Peyer's patch (tissue), 4 donors: ENCODE measurements at regions not wholly inside any gene's neighbourhood (a gene's known extent, or its start where the extent isn't known, plus 50 kb on each side); places are given as distances from the start of the nearest gene placed in this dataset.
"Not testable (repeated sequence)": the region's sequence is repeated elsewhere in the genome, so short reads cannot be mapped to it uniquely, and the experiment has no call there.

ENCODE experiments used
- DNase-seq, 3 donors: peaks; one replicate each; pipeline ENCODE4 v3.0.0-alpha.2; 2017 to 2019
- H3K27ac ChIP-seq, 4 donors: fragments of 200-600 bp; sonication (generic); one replicate each; pipeline ENCODE4 v1.5.1; 2016 to 2019
- H3K27me3 ChIP-seq, 2 donors: fragments of 200-600 bp; sonication (generic); one replicate each; pipeline ENCODE4 v1.5.1; 2019
- H3K36me3 ChIP-seq, 3 donors: fragments of 200-600 bp; sonication (generic); one replicate each; pipeline ENCODE4 v1.5.1; 2016 to 2019
- H3K4me1 ChIP-seq, 4 donors: fragments of 200-600 bp; sonication (generic); one replicate each; pipeline ENCODE4 v1.5.1; 2016 to 2019
- H3K4me3 ChIP-seq, 4 donors: fragments of 200-600 bp; sonication (generic); 1 replicate in 3 of 4; 2 replicates in 1 of 4; pipeline ENCODE4 v1.5.1; 2016 to 2019; ENCODE audit warnings: mild to moderate bottlenecking in 1 of 4
- H3K9me3 ChIP-seq, 4 donors: fragments of 200-600 bp; sonication (generic); one replicate each; pipeline ENCODE4 v1.5.1; 2016 to 2019; ENCODE audit warnings: mild to moderate bottlenecking in 1 of 4
- POLR2A ChIP-seq, 2 donors: fragments of 450-650 bp; IDR thresholded peaks; one replicate each; pipeline ENCODE4 v1.5.1; 2017; ENCODE audit warnings: antibody characterized with exemption in 2 of 2, mild to moderate bottlenecking in 2 of 2, moderate library complexity in 2 of 2
- TF ChIP-seq, protein P1 (sequence below), 6 experiments: fragments of 450-650 bp in 4 of 6; fragments of 200-600 bp in 2 of 6; sonication (generic) in 1 of 6; IDR thresholded peaks; one replicate each; pipeline ENCODE4 v1.5.1; 2017 to 2019; ENCODE audit warnings: antibody characterized with exemption in 6 of 6, mild to moderate bottlenecking in 3 of 6, moderate library complexity in 1 of 6

- Histone ChIP-seq H3K36me3 (no peaks in the 10 kb centered on the region), H3K9me3 (no peaks in the 10 kb centered on the region), H3K27ac (no peak overlapping the region), H3K27me3 (no peaks in the 10 kb centered on the region), H3K4me3 (no peak overlapping the region), H3K4me1 (peaks cover 0 to 13% (median 0%) of the 10 kb centered on the region in 4 donors)
- TF ChIP-seq POLR2A (IDR thresholded peaks at IDR 0.05) = no peak
- TF ChIP-seq, protein P1, sequence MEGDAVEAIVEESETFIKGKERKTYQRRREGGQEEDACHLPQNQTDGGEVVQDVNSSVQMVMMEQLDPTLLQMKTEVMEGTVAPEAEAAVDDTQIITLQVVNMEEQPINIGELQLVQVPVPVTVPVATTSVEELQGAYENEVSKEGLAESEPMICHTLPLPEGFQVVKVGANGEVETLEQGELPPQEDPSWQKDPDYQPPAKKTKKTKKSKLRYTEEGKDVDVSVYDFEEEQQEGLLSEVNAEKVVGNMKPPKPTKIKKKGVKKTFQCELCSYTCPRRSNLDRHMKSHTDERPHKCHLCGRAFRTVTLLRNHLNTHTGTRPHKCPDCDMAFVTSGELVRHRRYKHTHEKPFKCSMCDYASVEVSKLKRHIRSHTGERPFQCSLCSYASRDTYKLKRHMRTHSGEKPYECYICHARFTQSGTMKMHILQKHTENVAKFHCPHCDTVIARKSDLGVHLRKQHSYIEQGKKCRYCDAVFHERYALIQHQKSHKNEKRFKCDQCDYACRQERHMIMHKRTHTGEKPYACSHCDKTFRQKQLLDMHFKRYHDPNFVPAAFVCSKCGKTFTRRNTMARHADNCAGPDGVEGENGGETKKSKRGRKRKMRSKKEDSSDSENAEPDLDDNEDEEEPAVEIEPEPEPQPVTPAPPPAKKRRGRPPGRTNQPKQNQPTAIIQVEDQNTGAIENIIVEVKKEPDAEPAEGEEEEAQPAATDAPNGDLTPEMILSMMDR (IDR thresholded peaks at IDR 0.05) = no peak
- DNase-seq = no peak
Observed at GRCh38 chr1:244304656-244305055, 147.1 kb downstream of the ADSS2 start.

- DNase-seq = peak in 1 of 3 donors; percentile 31
- no peak overlapping the region for H3K4me3 ChIP-seq
- no peak overlapping the region for H3K27ac ChIP-seq
- H3K27me3 ChIP-seq = no peaks in the 10 kb centered on the region
- H3K4me1 ChIP-seq = peaks cover 0 to 9% (median 0%) of the 10 kb centered on the region in 4 donors
- H3K9me3 ChIP-seq = no peaks in the 10 kb centered on the region
- TF ChIP-seq POLR2A (IDR thresholded peaks at IDR 0.05) = no peak
- TF ChIP-seq, protein P1 (IDR thresholded peaks at IDR 0.05) = no peak
- H3K36me3 ChIP-seq = no peaks in the 10 kb centered on the region
Observed at GRCh38 chr1:244305776-244306341, 145.8 kb downstream of the ADSS2 start.

DNA sequence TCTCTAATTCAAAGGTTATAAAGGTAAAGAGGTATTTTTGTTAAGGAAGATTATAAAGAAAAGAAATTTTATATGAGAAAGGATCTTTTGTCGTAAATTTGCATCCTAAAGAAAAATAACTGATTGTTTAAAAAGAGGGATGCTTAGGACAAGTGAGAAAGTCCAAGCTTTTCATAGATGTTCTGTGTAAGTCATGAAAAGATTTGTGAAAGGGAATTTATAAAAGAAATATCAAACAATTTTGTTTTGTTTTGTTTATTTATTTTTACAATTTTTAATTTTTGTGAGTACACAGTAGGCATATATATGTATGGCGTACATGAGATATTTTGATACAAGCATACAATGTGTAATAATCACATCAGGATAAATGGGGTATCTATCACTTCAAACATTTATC lies 145.2 kb downstream of the ADSS2 start:
- no peak for TF ChIP-seq POLR2A (IDR thresholded peaks at IDR 0.05)
- TF ChIP-seq, protein P1 (IDR thresholded peaks at IDR 0.05) = no peak
- H3K27me3 ChIP-seq = no peaks in the 10 kb centered on the region
- no peaks in the 10 kb centered on the region for H3K36me3 ChIP-seq
- no peak for DNase-seq
- no peak overlapping the region for H3K4me3 ChIP-seq
- no peaks in the 10 kb centered on the region for H3K9me3 ChIP-seq
- H3K4me1 ChIP-seq = peaks cover 0 to 9% (median 0%) of the 10 kb centered on the region in 4 donors
- no peak overlapping the region for H3K27ac ChIP-seq

DNA sequence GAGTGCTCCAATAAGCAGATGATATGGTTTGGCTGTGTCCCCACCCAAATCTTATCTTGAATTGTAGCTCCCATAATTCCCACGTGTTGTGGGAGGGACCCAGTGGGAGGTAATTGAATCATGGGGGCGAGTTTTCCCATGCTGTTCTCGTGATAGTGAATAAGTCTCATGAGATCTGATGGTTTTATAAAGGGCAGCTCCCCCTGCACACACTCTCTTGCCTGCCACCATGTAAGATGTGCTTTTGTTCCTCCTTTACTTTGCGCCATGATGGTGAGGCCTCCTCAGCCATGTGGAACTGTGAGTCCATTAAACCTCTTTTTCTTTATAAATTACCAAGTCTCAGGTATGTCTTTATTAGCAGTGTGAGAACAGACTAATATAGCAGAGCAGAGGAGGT lies 142.5 kb downstream of the ADSS2 start:
- H3K9me3 ChIP-seq, H3K4me1 ChIP-seq, DNase-seq: not testable (repeated sequence)

DNA sequence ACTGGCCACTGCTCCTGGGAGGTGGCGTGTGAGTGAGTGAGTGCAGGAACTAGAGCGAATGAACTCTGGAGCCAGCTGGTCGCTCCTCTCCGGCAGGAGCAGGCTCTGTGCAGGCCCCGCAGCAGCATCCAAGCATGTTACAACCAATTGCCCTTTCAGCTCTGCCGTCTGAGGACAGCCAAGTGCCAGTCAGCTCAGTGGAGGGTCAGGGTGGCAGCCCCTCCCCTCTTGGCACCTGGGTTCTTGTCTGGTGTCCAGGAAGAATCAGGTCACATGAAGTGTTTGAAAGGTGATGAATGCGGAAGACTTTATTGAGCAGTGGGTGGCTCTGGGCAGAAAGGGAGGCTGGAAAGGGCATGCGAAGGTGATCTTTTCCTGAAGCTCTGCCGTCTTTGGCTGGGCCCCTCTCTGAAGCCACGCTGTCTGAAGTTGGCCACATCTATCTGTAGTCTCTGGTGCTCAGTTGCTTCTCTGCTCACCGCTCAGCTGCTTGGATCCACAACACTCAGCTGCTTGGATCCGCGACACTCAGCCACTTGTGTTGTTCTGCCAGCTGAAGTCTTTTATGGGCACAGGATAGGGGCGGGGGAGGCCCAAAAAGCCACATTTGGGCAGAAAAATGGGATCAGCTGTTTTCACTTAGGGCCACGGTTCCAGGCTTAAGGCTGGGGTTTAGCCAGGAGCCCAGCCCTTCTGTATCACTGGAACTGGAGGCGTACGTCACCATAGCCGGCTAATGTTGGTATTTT lies 139.8 kb downstream of the ADSS2 start:
- TF ChIP-seq, protein P1 (IDR thresholded peaks at IDR 0.05) = no peak
- TF ChIP-seq POLR2A (IDR thresholded peaks at IDR 0.05) = no peak
- no peaks in the 10 kb centered on the region for H3K4me1 ChIP-seq
- no peaks in the 10 kb centered on the region for H3K36me3 ChIP-seq
- no peaks in the 10 kb centered on the region for H3K9me3 ChIP-seq
- no peak overlapping the region for H3K27ac ChIP-seq
- H3K4me3 ChIP-seq = no peak overlapping the region
- DNase-seq = no peak
- no peaks in the 10 kb centered on the region for H3K27me3 ChIP-seq

More for the DNA sequence above, 142.5 kb downstream of the ADSS2 start:
- not testable (repeated sequence) for H3K27ac ChIP-seq, H3K4me3 ChIP-seq, H3K36me3 ChIP-seq, H3K27me3 ChIP-seq

- no peaks in the 10 kb centered on the region for H3K27me3 ChIP-seq
- H3K4me1 ChIP-seq = peaks cover 0 to 2% (median 0%) of the 10 kb centered on the region in 4 donors
- H3K27ac ChIP-seq = no peak overlapping the region
- no peak overlapping the region for H3K4me3 ChIP-seq
- no peak for TF ChIP-seq POLR2A (IDR thresholded peaks at IDR 0.05)
- TF ChIP-seq, protein P1 (IDR thresholded peaks at IDR 0.05) = no peak
- no peaks in the 10 kb centered on the region for H3K36me3 ChIP-seq
- DNase-seq = no peak
- no peaks in the 10 kb centered on the region for H3K9me3 ChIP-seq
Observed at GRCh38 chr1:244313346-244313745, 138.4 kb downstream of the ADSS2 start.
